KOPT-K1 (cell line): ENCODE measurements at regions not wholly inside any gene's neighbourhood (a gene's known extent, or its start where the extent isn't known, plus 50 kb on each side); places are given as distances from the start of the nearest gene placed in this dataset.

Experiments
- H3K27ac ChIP-seq: fragments of 200-600 bp; sonication (generic); 2 replicates; pipeline ENCODE4 v1.5.1; 2016; ENCODE audit warnings: antibody characterized with exemption, mild to moderate bottlenecking, low read depth, low read length; ENCODE audit not compliant: poor library complexity, severe bottlenecking
- H3K36me3 ChIP-seq: fragments of 200-600 bp; sonication (generic); 2 replicates; pipeline ENCODE4 v1.5.1; 2017; ENCODE audit warnings: antibody characterized with exemption, mild to moderate bottlenecking, low read length, moderate library complexity; ENCODE audit not compliant: insufficient read depth
- H3K9me3 ChIP-seq: fragments of 200-600 bp; sonication (generic); 2 replicates; pipeline ENCODE4 v1.5.1; 2017; ENCODE audit warnings: antibody characterized with exemption, low read length, mild to moderate bottlenecking; ENCODE audit not compliant: insufficient read depth, poor library complexity, severe bottlenecking

GRCh38 chr3:103337179-103337845 lies 902.5 kb downstream of the ZPLD1 start:
- Histone ChIP-seq H3K27ac (no peak overlapping the region), H3K9me3 (no peaks in the 10 kb centered on the region), H3K36me3 (no peaks in the 10 kb centered on the region)

DNA sequence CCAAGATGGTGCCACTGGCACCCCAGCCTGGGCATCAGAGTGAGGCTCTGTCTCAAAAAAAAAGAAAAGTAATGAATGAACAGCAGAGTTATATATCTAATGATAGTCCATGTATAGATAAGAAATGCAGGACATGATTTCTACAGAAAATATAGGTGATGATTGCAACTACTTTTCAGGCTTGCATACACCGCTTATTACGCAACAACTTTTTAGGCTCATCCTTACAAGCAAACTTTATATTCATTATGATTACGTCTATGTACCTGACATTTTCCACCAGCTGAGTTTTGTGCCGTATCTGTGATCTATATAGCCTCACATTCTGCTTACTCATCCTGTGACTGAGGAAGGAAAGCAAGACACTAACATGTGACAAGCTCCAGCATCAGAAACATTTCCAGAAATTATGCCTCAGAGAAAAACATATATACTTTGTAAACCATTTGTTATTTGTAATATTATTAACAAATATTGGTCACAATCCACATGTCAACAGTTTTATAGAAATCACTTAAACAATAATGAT lies 906.3 kb downstream of the ZPLD1 start:
- Histone ChIP-seq H3K9me3 (no peaks in the 10 kb centered on the region), H3K27ac (no peak overlapping the region), H3K36me3 (no peaks in the 10 kb centered on the region)

DNA sequence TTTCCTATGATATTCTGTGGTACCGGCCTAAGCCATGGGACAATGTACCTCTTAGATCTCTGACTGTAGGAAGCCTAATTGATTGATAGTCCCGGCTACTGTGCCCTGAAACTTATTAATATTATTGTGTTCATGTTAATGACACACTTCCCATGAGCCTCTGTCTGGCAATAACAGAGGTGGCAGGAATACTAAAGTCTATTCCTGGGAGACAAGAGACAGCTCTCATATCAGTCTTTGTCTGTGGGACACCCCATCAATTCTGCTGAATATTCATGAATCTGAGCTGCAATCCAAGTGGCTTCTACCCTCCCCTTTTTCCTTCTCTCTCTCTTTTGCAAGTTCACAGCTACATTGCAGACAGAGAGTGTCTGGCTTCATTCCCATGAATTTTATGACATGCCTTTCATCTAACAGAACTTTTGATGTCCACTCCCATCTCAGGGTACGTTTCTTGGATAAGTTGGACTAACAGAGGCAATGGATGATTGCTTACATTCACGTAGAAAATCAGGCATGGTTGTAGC lies 907.5 kb downstream of the ZPLD1 start:
- no peak overlapping the region for H3K27ac ChIP-seq
- no peaks in the 10 kb centered on the region for H3K36me3 ChIP-seq
- H3K9me3 ChIP-seq = no peaks in the 10 kb centered on the region

GRCh38 chr3:103349760-103350159 lies 914.9 kb downstream of the ZPLD1 start:
- Histone ChIP-seq H3K9me3 (no peaks in the 10 kb centered on the region), H3K27ac (no peak overlapping the region), H3K36me3 (no peaks in the 10 kb centered on the region)

DNA sequence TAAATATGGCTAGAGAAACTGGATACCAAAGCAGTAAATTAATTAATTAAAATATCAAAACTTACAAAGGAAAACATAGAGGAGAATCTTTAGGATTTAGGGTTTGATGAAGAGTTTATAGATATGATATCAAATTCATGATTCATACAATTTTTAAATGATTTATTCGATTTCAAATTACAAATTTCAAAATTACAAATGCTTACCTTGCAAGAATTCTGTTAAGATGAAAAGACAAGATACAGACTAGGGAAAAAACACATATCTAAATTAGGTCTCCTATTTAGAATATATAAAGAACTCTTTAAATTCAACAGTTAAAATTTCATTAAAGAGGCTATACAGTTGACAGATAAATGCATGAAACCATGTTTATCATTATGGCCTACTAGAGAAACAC lies 930.7 kb downstream of the ZPLD1 start:
- H3K9me3 ChIP-seq = no peaks in the 10 kb centered on the region
- no peaks in the 10 kb centered on the region for H3K36me3 ChIP-seq
- H3K27ac ChIP-seq = no peak overlapping the region

GRCh38 chr3:103367481-103367880 lies 932.7 kb downstream of the ZPLD1 start:
- no peak overlapping the region for H3K27ac ChIP-seq
- no peaks in the 10 kb centered on the region for H3K36me3 ChIP-seq
- H3K9me3 ChIP-seq = no peaks in the 10 kb centered on the region

GRCh38 chr3:103371411-103371810 lies 936.6 kb downstream of the ZPLD1 start:
- no peaks in the 10 kb centered on the region for H3K9me3 ChIP-seq
- H3K36me3 ChIP-seq = no peaks in the 10 kb centered on the region
- H3K27ac ChIP-seq = no peak overlapping the region

GRCh38 chr3:103372031-103372430 lies 937.2 kb downstream of the ZPLD1 start:
- H3K9me3 ChIP-seq = no peaks in the 10 kb centered on the region
- no peaks in the 10 kb centered on the region for H3K36me3 ChIP-seq
- no peak overlapping the region for H3K27ac ChIP-seq

DNA sequence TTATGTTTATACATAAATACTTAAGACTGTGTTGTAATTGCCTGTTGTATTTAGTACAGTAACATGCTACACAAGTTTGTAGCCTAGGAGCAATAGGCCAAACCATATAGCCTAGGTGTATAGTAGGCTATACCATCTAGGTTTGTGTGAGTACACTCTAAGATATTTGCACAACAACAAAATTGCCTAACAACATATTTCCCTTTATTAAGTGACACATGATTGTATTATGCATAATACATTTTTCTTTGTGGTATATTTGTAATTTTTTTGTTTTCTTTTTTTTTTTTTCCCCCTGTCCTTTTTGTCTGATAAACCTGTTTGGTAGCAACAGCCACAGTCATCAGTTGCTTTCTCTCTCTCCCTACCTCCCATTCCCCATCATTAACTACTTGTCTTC lies 945.6 kb downstream of the ZPLD1 start:
- no peaks in the 10 kb centered on the region for H3K36me3 ChIP-seq
- H3K9me3 ChIP-seq = no peaks in the 10 kb centered on the region
- no peak overlapping the region for H3K27ac ChIP-seq

DNA sequence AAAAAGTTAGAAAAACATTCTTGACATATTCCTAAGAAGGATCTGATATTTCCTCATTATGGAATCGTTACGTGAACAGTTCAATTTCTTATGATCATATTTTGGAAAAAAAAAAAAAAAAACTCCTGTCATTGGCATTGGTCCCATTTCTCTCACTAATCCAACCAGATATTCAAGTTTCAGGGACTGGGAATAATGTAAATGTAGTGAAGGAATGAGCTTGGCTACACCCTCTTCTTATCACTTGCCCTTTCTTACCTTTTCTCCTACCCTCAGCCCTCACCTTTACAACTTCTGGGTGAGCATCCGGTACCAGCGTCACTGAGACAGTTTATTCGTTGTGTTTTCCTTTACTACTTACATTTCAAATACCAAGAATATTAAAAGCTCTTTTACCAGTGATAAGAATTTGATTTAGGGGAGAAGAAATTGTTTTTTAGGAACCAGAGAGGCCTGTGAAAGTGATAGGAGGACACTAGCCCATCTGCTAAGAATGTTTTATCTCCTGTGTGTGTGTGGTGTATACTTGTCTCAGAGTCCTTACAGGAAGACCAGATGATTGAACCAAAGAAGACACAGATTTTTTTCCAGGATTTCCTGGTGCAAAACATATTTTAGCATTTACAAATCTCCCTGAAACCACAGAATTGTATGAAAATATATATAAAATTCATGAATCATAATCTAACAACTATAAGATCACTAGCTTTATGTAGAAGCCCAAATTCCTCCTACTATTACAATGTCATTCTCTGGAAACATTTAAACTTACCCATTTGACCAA lies 946.7 kb downstream of the ZPLD1 start:
- H3K36me3 ChIP-seq = no peaks in the 10 kb centered on the region

GRCh38 chr3:103385961-103386656 lies 951.3 kb downstream of the ZPLD1 start:
- Histone ChIP-seq H3K9me3 (no peaks in the 10 kb centered on the region), H3K36me3 (no peaks in the 10 kb centered on the region), H3K27ac (no peak overlapping the region)

More for the DNA sequence above, 946.7 kb downstream of the ZPLD1 start:
- Histone ChIP-seq H3K9me3 (no peaks in the 10 kb centered on the region), H3K27ac (no peak overlapping the region)

DNA sequence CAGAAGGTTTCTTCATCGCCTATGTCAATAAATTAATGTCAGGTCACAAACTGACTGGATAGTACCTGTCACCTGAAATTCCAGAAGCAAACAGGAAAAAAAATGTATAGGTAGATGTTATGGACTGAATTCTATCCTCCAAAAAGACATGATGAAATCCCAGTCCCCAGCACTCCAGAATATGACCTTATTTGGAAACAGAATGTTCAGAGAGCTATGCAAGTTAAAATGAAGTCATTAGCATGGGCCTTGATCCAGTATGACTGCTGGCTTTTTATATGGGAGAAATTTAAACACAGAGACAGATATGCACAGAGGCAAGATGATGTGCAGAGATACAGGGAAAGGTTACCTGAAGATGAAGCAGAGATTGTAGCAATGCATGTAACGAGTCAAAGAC lies 953.4 kb downstream of the ZPLD1 start:
- H3K9me3 ChIP-seq = no peaks in the 10 kb centered on the region
- H3K36me3 ChIP-seq = no peaks in the 10 kb centered on the region
- no peak overlapping the region for H3K27ac ChIP-seq

- H3K36me3 ChIP-seq = no peaks in the 10 kb centered on the region
- no peaks in the 10 kb centered on the region for H3K9me3 ChIP-seq
- no peak overlapping the region for H3K27ac ChIP-seq
Observed at GRCh38 chr3:103389356-103389755, 954.5 kb downstream of the ZPLD1 start.

DNA sequence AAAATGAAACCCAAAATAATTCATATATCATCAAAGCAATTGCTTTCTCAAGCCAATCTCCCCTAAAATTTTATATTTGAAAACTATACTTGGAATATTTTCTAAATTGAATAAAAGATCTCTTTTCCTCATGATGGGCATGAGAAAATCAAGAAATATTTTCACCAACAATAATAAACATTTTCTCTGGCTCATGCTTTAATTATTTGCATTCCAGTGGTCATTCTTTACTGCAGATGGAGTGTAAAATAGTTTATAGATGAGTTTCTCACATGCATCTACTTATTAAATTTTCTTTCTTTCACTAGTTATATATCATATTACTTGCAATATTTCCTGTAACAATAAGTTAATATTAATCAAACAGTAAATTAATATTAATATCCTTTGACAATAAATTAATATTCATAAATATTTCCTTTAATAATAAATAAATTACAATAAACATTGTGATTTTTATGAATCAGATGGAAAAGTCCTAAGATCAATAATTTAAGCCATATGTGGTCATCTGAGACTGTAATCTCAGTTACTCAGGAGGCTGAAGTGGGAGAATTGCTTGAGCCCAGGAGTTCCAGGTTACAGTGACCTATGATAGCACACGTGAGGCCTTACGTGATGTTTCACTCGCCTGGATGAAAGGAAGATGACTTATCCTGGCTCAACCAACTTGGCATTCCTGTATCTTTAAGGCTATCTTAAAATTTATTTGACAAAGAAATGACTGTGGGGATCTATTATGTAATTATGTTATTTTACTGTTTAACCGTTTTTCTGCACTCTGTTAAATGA lies 958.8 kb downstream of the ZPLD1 start:
- Histone ChIP-seq H3K36me3 (no peaks in the 10 kb centered on the region), H3K27ac (no peak overlapping the region), H3K9me3 (no peaks in the 10 kb centered on the region)
